ENCODE measurements at regions not wholly inside any gene's neighbourhood (a gene's known extent, or its start where the extent isn't known, plus 50 kb on each side); places are given as distances from the start of the nearest gene placed in this dataset.
"Not testable (repeated sequence)": the region's sequence is repeated elsewhere in the genome, so short reads cannot be mapped to it uniquely, and the experiment has no call there.

- no peak for DNase-seq
Measured at GRCh38 chr1:117708323-117709248, 102.7 kb downstream of the TENT5C start.

- no peak for DNase-seq
Measured at GRCh38 chr1:117709249-117709691, 103.4 kb downstream of the TENT5C start.

GRCh38 chr1:117710710-117711109 lies 104.9 kb downstream of the TENT5C start:
- DNase-seq: no peak

GRCh38 chr1:117712621-117713020 lies 106.8 kb downstream of the TENT5C start:
- no peak for DNase-seq

- no peak for DNase-seq
Measured at GRCh38 chr1:117714546-117714945, 108.7 kb downstream of the TENT5C start.

GRCh38 chr1:117716030-117716429 lies 110.2 kb downstream of the TENT5C start:
- DNase-seq: not testable (repeated sequence)

GRCh38 chr1:117717980-117718379 lies 112.1 kb downstream of the TENT5C start:
- not testable (repeated sequence) for DNase-seq

- DNase-seq: not testable (repeated sequence)
Measured at GRCh38 chr1:117718596-117718995, 112.7 kb downstream of the TENT5C start.

- DNase-seq: no peak
Measured at GRCh38 chr1:117719004-117719403, 113.2 kb downstream of the TENT5C start.

GRCh38 chr1:117732065-117732797 lies 126.4 kb downstream of the TENT5C start:
- DNase-seq: no peak

- DNase-seq: no peak
Measured at GRCh38 chr1:117732956-117733355, 127.1 kb downstream of the TENT5C start.

GRCh38 chr1:117734403-117734802 lies 128.6 kb downstream of the TENT5C start:
- DNase-seq: no peak

GRCh38 chr1:117735045-117735992 lies 129.5 kb downstream of the TENT5C start:
- peak; percentile 25 for DNase-seq

GRCh38 chr1:117739504-117739903 lies 133.7 kb downstream of the TENT5C start:
- no peak for DNase-seq

GRCh38 chr1:117740496-117740895 lies 134.6 kb downstream of the TENT5C start:
- no peak for DNase-seq

- DNase-seq: not testable (repeated sequence)
Measured at GRCh38 chr1:117746565-117746964, 140.7 kb downstream of the TENT5C start.

- DNase-seq: no peak
Measured at GRCh38 chr1:117747605-117748004, 141.8 kb downstream of the TENT5C start.

GRCh38 chr1:117751321-117751720 lies 145.5 kb downstream of the TENT5C start:
- no peak for DNase-seq

GRCh38 chr1:117752661-117753060 lies 146.8 kb downstream of the TENT5C start:
- DNase-seq: no peak

GRCh38 chr1:117753232-117753631 lies 147.4 kb downstream of the TENT5C start:
- no peak for DNase-seq

GRCh38 chr1:117753652-117754051 lies 147.8 kb downstream of the TENT5C start:
- no peak for DNase-seq

Data from activated naive CD4-positive, alpha-beta T cell treated with anti-CD3 and anti-CD28 coated beads, Interleukin-2, amount 50 U/mL, for 16 hours (primary cell).